HG03196 (cell line): ENCODE measurements at regions not wholly inside any gene's neighbourhood (a gene's known extent, or its start where the extent isn't known, plus 50 kb on each side); places are given as distances from the start of the nearest gene placed in this dataset.

Experiments
- ATAC-seq: cut with Tn5 transposase; IDR thresholded peaks from one replicate; pipeline ENCODE4 v1.9.1; 2021; ENCODE audit not compliant: unreplicated experiment

DNA sequence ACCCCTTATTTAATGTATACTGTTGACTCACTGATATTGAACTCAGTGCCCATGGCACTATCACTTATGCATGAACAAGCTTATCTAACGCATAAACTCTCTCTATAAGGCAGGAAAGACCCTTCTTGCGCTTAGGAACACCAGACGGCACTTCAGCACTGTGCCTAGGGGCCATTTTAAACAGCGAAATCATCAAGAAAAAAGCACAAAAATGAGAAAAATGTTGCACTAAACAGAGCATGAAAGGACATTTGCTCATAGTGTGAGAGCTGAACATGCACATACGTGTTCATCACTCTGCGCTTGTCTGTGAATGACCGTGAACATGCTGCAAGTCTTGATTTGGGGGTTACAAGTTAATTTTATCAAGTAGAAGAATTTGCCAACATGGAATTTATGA lies 109.6 kb downstream of the WDR11 start:
- no peak for ATAC-seq

DNA sequence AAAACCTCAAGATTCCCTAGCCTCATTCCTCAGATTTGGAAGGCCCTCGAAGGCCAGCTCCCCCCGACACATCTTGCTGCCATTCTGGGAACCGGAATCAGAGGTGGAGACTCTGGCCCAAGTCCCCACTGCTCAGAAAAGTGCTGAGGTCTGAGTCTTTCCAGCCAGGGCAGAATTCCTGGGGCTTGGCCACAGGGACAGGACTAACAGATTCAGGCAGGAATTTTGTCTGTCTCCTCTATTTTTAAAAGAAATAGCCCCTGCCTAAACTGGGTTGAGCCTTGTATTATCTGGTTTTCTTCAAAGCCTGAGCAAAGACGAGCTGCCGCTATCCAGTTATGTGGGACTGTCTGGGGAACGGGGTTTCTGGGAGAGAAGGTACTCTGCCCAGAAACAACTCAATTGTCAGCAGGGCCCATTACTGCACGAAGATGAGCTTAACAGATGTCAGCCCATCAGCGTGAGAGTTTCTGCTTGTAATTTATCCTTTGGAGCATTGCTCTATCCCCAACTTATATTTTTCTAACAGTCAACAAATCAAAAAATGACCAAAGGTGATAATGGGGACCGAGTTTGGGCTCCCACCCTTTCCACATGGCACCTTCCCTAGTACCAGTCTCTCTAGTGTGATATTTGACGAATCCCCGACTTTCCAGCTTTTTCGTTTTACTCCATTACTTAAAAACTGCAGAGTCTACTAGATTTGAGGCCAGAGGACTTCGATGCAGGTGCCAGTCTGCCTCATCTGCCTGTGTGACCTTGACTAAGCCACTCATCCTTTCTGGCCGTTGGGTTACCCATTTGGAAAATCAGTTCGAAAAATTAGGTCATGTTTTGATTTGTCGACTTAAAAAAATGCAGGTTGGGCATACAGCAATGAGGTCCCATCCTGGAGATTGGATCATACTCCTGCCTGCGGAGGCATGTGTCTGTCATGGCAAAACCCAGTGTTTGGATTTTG lies 110.9 kb downstream of the WDR11 start:
- no peak for ATAC-seq

DNA sequence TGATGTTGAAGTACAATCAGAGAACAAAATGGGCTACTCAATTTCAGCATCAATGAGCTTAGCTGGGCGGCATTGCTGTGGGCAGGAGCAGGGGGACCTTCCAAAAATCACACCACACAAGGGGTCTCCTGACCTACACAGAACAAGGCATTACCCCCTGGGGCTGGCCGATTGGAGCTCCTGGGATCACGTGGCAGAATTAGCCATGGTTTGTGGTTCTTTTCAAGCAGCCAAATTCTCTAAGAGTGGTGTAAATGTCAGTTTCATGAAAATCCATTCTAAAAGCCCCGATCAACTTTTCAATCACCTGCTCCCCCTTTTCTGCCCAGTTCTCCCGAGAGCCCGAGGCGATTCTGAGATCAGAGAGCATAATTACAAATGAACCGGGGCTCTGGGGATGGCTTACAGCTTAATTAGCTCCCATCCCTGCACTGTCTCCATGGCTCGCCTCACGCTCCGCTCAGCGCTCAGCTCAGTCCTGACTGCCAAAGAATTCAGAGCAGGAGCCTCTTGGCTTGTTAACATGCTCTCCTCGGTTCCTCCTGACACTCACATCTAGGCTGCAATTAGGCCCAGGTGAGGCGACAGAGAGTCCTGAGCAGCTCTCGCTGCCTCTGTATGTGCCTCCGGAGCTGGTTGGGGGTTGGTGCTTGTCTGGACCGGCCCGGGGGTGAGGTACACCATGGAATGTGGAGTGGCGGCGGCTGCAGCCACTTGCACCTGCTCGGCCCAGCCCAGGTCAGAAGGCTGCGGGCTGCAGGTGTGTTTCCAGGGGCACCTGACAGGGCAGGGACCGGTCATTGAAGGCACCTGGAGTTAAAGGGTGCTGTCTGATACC lies 111.8 kb downstream of the WDR11 start:
- no peak for ATAC-seq

DNA sequence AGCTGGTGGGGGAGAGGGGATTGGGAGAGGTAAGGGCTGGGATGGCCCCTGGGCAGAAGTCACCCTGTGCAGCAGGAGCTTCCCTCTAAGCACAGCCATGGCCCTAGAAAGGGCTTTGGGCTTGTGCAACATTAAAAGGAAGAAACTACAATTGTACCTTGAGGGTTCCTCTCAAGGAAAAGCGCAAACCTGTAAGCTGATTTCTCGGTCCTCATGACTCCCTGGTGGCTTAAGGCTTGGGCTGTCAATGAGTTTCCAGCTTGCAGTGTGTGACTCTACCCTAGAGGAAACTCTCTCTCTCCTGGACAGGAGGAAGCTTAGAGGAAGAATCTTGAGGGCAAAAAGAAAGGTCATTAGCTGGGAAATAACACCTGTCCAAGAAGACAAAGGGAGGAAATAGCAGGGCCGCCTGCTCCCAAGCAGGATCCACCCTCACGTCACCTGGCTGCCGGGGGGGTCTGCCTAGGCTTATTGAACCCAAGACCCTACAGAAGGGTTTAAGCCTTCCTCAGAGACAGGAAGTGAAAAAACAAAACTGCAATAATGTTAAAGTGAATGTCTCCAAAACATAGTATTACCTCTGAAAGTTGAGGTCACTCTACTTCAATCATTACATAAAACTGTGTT lies 112.5 kb downstream of the WDR11 start:
- ATAC-seq: no peak

DNA sequence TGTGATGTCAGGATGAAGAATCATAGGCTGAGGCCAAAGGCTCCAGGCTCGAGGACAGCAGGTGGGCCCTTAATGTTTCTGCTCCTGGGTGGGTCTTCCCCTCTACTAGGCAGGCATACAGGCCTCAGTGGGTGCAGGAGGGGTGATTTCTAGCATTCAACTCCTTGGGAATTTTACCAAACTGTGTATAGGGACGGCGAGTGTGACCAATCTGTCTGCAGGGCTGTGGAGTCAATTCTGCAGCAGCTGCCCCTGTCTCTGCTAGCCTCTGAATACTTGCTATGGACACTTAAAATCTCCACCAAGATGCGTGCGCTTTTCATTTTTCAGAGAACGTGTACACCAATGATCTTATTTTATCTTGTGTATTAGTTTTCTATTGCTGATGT lies 115.5 kb downstream of the WDR11 start:
- ATAC-seq: no peak

DNA sequence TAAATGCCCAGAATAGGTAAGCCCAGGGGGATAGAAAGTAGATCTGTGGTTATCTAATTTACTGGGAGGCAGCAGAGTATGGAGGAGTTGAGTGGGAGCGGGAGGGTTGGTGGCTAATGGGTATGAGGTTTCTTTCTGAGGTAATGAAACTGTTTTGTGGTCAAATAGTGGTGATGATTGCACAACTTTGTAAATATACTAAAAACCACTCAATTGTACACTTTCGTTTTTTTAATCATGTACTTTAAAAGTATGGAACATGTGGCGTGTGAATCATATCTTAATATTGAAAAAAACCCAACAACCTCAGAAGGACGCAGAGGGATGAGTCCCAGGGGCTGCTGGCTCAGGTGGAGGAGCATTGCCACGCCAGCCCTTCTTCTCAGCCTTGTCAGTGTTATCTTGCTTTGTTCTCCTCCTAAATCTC lies 118.1 kb downstream of the WDR11 start:
- peak; percentile 70 for ATAC-seq

DNA sequence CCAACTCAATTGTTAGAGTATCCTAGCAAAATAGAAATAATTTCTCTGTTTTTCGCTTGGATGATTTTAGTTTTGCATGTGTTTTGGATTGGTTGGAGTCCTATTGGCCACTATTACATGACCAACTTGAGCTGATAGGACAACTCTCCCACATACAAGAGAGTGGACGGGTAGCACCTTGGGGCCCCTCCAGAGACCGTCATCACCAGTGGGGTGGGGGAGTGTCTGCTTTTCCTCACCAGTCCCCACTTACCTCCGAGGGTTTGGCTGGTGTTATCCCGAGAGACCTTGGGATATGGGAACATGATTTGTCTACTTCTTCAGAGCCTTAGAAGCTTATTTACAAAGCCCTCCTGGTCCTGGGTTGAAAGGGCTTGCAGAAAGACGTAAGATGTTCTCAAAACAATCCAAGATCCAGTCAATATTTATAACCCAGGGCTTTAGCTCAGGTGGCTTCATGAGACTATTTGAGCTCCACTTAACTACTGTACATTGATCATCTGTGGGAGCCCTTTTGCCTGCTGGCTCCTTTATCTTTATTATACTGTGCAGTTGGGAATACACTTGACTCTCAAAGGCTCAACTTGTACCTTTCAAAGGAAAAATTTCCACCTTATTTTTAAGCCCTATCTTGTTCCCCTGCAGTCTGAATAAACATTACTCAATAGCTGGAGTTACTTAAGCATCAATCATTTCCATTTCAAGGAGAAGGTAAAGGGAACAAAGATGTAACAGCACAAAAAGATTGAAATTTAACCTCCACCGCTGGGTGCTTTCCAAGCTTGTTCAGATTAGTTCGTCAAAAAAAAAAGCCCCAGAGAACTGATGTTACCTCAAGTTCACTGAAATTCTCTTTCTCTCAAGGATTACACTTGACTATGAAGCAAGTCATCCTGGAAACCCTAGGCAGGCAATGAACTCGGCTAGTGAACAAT lies 119.7 kb downstream of the WDR11 start:
- no peak for ATAC-seq

DNA sequence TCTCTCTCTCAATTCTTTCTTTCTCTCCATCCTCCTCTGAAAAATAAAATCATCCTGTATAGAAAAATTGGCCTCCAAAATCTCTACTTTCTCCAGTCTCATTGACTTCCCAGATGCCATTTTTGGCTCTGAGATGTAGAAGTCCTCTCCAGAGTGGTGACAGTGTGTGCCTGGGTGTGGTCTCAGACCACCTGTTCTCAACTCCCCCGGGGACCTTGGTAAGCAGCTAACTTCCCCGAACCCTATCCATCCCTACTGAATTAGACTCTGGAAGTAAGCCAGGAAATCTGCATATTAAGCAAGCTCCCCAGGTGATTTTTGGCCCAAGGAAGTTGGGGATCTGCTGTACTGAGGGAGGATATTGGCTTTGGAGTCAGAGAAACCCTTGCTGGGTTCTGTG lies 120.5 kb downstream of the WDR11 start:
- no peak for ATAC-seq

DNA sequence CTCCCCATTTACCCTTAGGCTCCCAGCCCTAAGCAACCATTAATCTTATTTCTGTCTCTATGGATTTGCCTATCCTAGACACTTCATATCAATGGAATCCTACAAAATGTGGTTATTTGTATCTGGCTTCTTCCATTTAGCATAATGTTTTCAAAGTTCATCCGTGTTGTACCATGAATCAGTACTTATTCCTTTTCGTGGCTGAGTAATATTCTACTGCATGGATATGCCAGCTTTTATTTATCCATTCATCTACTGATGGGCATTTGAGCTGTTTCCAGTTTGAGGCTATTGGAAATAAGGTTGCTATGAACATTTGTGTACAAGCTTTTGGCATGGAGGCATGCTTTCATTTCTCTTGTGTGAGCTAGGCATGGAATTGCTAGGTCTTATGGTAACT lies 121.1 kb downstream of the WDR11 start:
- ATAC-seq: no peak

DNA sequence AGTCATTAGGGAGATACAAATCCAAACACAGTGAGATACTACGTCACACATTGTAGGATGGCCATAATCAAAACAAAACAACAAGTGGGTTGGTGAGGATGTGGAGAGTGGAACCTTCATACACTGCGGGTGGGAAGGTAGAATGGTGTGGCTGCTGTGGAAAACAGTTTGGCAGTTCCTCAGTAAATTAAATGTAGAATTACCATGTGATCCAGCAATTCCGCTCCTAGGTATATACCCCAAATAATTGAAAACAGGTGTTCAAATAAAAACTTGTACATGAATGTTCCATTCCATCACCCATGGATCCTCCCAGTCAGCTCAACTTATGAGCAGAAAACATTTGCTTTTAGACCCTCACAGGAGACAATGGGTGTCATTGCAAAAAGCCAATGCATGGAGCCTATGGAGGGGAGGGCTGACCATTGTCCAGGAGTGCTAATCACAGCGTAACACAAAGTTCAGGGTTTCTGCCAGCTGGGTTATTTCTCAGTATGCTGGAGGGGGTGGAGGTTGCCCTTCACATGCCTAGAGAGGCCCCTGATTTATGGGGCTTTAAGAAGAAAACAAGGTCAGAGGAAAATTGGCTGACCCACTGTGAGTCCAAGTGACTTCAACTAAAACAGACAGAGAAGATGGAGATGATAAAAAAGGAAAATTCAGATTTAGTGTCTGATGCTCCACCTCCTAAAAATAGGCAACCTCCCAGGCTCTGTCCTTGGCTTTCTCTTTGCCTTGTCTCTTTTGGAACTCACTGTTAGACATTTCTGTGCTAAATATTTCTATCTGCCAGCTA lies 124.1 kb downstream of the WDR11 start:
- no peak for ATAC-seq

DNA sequence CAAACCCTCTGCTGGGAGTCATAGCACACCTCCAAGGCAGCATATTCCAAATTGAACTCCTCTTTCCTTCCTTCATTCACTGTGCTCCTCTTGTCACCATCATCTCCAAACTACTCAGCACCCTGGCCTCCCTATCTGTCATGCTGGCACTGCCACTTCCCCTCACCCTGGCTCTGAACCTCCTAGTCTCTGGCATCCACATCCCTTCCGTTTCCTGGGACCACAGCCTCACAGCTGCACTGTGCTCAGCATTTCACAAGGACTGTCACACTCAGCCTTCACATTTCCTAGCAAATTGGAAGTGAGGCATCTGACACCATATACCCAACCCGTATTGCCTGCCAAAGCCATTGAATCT lies 124.7 kb downstream of the WDR11 start:
- ATAC-seq: no peak

DNA sequence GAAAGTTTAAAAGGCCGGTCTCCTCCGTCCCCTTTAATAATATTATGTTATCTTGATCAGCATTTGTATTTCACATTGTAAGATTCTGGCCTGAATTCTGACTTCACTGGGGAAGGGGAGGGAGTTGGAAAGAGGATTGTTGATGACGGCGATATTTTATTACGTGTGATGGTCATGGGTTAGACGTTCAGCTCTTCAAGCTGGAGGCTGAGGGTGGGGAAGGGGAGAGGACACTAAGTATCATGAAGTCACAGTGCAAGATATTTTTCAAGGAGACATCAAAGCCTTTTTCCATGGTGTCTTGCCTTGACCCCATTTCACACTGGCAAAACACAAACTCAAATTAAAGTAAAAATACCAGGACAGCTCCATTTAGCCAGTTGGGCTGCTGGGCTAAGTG lies 126.7 kb downstream of the WDR11 start:
- no peak for ATAC-seq

DNA sequence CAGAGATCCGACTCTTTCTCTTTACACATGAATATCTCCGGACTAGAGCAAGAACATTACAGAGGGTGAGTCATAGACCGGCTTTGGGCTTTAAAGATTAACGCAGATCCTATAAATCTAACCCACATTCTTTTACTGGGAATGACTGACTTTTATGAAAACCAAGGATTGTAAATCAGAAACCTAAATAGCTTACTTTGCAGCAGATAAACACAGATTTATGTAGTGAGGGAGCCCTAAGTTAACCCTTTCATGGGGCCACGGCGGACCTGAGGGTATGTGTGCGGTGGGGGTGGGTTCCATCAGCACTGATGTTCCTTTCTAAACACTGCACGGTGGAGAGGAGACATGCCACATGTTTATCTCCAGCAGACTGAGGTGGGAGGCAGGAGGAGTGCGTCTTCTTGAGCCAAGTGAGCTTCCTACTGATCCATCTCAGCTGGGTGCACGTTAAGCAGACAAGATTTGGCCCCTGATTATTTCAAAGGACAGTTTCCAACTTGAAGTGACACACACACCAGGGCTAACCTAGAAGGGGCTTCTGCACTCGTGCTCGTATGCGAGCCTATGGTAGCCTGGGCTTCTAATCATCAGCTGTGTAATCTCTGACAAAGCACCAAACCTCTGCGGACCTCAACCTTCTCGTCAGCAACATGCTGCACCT lies 127.6 kb downstream of the WDR11 start:
- ATAC-seq: no peak

DNA sequence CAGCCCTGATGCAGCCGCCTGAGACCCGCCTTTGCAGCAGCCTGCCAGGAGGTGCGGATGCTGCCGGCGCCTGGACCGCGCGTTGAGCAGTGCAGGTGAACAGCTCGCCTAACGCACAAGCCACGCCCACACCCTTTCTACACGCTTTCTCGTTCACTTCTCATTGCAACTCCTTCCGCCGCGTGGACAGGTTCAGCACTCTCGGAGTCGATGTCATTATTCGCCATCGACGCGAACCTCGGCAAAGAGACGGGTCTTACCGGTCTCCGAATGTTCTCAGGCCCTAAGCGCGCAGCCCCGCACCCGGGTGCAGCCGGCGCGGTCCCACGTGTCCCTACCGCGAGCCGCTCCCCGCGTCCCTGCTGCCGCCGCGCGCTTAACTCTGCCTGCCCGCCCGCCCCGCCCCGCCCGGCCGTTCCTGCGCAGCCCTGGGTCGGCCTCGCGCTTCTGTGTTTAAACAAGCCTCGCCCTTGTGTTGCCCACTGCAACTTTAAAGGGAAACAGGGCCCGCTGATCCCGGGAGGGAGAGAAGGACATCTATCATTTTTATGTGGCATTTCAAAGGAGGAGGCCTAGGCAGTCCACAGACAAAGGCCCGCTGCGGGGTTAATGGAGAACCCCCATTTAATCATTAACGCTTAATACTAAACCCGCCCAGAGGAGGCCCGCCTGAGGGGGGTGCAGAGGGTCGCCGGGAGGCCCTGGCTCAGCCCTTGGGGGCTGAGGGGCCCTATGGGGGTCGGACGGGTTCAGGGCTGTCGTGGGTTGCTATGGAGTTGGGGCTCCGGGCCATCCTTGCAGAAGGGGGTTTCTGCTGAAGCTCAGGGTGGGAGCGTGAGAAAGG lies 128.5 kb downstream of the WDR11 start:
- ATAC-seq: no peak

DNA sequence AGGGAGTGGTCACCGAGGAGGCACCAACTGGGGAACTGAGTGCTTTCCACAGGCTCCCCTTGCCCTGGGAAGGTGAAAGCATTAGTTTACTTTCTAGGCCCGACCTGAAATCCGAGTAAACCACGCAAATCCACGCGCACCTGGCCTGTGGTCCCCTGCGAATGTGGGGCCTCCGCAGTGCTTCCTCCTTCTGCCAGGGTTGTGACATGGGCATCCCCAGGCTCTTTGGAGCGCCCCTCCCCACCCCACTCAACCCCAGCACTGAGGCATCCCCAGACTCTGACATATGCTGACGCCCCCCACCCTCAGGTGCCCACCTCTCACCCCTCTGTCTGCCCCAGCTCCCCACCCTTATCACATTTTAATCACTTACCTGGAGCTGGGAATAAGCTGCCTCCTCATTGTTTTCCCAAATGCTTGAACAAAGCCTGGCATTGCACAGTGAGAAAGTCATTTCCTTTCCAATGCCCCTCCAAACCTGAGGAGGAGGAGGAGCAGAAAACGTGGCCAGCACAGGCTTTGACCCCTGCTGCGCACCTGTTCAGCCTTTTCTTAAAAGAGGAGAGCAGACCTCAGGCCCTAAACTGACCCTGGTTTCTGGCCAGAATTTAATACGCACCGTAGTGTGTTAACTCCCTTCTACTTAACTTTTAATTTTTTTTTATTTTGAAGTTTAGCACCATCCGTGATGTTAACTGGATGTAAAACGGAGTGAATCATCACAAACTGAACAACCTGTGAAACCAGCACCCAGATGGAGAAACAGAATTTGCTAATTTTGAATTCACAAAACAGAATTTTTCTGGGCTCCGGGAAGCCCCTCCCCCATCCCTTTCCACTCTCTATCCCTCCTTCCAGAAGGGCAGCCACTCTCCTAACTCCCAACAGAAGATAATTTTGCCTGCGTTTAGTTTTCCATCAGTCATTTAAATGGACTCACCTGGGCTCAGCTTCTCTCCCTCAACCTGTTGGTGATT lies 129.4 kb downstream of the WDR11 start:
- no peak for ATAC-seq

DNA sequence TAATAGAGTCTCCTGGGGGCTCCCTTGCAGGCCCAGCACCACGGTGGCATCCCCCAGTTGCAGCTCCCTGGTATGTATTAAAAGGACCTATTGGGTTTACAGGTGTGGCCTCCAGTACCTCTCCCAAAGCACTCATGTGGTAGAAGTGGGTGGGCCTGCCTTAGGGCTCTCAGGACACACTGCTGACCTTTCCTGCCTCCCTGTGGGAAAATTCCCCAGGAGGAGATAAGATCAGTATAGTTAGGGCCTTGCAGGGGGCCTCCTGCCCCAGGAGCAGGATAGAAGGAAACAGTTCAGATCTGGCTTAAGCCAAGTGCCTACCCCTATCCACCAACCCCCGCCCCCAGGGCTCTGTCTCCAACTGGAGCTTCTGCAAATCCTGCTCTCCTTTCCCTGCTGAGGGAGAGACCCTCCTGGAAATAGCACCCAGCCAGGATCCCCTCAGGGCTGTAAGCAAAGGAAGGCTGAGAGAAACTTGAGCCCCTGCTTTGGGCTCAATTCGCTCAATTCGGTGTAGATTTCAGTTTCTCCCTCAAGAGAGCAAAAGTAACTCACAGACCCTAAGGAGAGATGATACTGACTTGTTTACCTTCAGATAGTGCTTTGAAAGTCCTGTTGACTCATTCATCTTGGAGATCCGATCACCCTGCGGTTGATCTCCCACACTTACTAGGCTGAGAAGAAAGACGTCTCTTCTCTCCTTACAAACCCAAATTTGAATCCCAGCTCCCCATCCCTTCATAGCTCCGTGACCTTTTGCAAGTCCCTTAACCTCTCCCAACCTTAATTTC lies 130.6 kb downstream of the WDR11 start:
- no peak for ATAC-seq
